T-helper 2 cell treated with Interferon-gamma antibody and Interleukin-4, amounts not matched to agents 5 μg/mL and 100 μg/mL, for 36 hours (primary cell): ENCODE measurements at regions not wholly inside any gene's neighbourhood (a gene's known extent, or its start where the extent isn't known, plus 50 kb on each side); places are given as distances from the start of the nearest gene placed in this dataset.
A peak's percentile ranks its signal among the peaks of the same experiment; 100 is the strongest.
"Not testable (repeated sequence)": the region's sequence is repeated elsewhere in the genome, so short reads cannot be mapped to it uniquely, and the experiment has no call there.

Source experiments
- DNase-seq: peaks from one replicate; pipeline ENCODE4 v3.0.0; 2021; ENCODE audit warnings: low spot score
- H3K27ac Mint-ChIP-seq: one replicate; pipeline ENCODE4 v1.8.0; 2021; ENCODE audit warnings: mild to moderate bottlenecking, mixed read lengths
- H3K27me3 Mint-ChIP-seq: one replicate; pipeline ENCODE4 v1.8.0; 2021; ENCODE audit warnings: low read depth, mixed read lengths
- H3K36me3 Mint-ChIP-seq: one replicate; pipeline ENCODE4 v1.8.0; 2021; ENCODE audit warnings: low read depth, mixed read lengths
- H3K4me1 Mint-ChIP-seq: one replicate; pipeline ENCODE4 v1.8.0; 2021; ENCODE audit warnings: low read depth, mixed read lengths
- H3K4me3 Mint-ChIP-seq: one replicate; pipeline ENCODE4 v1.8.0; 2022; ENCODE audit warnings: mild to moderate bottlenecking, moderate library complexity, mixed read lengths
- H3K9me3 Mint-ChIP-seq: one replicate; pipeline ENCODE4 v1.8.0; 2021; ENCODE audit warnings: mixed read lengths

DNA sequence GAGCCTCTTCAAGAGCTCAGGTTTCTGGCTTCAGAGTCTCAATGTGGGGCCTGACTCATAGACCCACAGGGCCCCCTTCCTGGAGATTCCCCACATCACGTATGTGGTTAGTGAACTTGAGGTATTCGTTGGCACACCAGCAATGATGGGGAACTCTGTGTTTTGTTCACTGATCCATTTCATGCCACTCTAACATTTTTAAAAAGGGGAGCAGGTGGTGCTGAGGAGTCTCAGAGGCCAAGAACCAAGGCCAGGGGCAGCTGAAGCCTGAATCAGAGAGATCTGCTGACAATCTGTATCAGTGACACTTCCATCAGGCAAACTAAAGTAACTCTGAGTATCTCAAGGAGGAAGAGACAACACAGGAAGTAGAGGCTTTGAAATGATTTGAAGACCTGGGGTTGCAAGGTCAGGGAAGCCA, 323.4 kb downstream of the VRK1 start:
- H3K36me3 Mint-ChIP-seq, result no peaks in the 10 kb centered on the region
- H3K27ac Mint-ChIP-seq, result peak overlapping the region; percentile 86
- H3K4me1 Mint-ChIP-seq, result peaks cover 20% of the 10 kb centered on the region
- no peaks in the 10 kb centered on the region for H3K27me3 Mint-ChIP-seq
- DNase-seq, result peak; percentile 67
- H3K4me3 Mint-ChIP-seq, result peak overlapping the region; percentile 47
- no peaks in the 10 kb centered on the region for H3K9me3 Mint-ChIP-seq

DNA sequence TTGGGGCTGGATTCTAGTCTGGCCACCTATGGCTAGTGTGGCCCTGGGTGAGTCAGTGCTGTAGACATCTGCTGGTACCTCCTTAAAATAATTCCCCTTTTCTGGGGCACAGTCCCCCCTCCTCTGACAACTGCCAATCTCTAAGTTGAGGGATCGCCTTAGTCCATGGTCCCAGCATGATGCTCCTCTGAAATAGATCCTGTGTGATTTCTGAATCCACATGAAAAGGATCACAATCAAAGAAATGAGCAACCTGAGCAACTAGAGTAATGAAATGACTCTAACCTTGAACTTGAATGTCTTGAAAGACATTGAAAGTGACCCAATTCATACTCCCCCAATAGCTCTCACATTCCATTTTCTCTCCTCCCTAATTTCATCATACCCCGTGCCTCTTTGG, 332.5 kb downstream of the VRK1 start:
- no peaks in the 10 kb centered on the region for H3K36me3 Mint-ChIP-seq
- no peak overlapping the region for H3K4me3 Mint-ChIP-seq
- H3K27me3 Mint-ChIP-seq, result no peaks in the 10 kb centered on the region
- DNase-seq, result no peak
- H3K4me1 Mint-ChIP-seq, result no peaks in the 10 kb centered on the region
- no peak overlapping the region for H3K27ac Mint-ChIP-seq
- H3K9me3 Mint-ChIP-seq, result peaks cover 5% of the 10 kb centered on the region

DNA sequence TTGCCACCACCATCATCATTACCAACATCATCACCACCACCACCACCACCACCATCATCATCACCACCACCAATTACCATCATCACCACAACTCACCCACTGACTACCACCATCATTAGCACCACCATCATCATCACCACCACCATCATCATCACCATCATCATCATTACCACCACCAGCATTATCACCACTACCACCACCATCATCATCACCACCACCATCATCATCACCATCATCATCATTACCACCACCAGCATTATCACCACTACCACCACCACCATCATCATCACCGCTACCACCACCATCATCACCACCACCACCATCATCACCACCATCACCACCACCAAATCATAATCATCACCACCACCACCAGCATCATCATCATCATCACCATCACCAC, 338.7 kb downstream of the VRK1 start:
- H3K4me3 Mint-ChIP-seq, H3K27me3 Mint-ChIP-seq, DNase-seq, H3K27ac Mint-ChIP-seq, H3K4me1 Mint-ChIP-seq, H3K36me3 Mint-ChIP-seq: not testable (repeated sequence)
- peaks cover 24% of the 10 kb centered on the region for H3K9me3 Mint-ChIP-seq

DNA sequence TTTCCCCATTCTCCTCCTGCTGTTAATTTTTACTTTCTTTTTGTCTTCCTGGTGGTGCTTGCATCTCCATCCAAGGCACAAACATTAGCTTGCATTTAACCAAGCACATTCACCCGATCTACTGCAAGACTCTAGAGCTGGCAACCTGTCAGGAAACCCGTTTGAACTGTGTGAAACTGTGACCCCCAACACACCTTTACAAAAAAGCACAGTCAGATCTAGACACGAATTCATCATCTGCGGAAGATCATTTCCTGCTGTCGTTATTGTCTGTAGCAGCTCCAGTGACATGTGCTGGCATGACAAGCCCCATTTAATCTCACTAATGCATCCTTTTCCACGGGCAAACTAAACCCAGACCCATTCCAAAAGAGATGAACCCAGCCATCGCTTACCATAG, 340.5 kb downstream of the VRK1 start:
- no peak for DNase-seq

DNA sequence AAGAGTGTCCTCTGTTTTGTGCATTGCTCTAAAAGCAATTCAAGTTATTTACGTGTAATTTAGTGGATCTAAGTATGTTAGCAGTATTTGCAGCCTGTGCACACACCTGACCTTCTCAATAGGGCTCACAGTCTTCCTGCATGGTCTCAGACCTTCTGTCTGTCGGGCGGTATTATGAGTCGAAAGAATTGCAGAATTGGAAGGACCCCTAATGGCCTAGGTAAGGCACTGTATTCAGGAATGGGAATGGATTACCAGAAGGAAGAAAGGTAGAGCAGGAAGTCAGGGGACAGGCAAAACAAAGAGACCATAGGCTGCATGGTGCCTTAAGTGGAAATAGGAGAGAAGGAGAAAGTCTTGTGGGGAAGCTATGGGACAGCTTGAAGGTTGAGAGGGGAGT, 341.6 kb downstream of the VRK1 start:
- Mint-ChIP-seq H3K27ac (no peak overlapping the region), H3K27me3 (peaks cover 6% of the 10 kb centered on the region), H3K9me3 (peaks cover 19% of the 10 kb centered on the region), H3K4me3 (no peak overlapping the region), H3K4me1 (peaks cover 6% of the 10 kb centered on the region), H3K36me3 (peaks cover 2% of the 10 kb centered on the region)
- no peak for DNase-seq

More for the DNA sequence above, 340.5 kb downstream of the VRK1 start:
- peaks cover 6% of the 10 kb centered on the region for H3K4me1 Mint-ChIP-seq
- peaks cover 2% of the 10 kb centered on the region for H3K36me3 Mint-ChIP-seq
- H3K27me3 Mint-ChIP-seq, result peaks cover 3% of the 10 kb centered on the region
- peak overlapping the region; percentile 62 for H3K27ac Mint-ChIP-seq
- peaks cover 19% of the 10 kb centered on the region for H3K9me3 Mint-ChIP-seq
- peak overlapping the region; percentile 64 for H3K4me3 Mint-ChIP-seq

DNA sequence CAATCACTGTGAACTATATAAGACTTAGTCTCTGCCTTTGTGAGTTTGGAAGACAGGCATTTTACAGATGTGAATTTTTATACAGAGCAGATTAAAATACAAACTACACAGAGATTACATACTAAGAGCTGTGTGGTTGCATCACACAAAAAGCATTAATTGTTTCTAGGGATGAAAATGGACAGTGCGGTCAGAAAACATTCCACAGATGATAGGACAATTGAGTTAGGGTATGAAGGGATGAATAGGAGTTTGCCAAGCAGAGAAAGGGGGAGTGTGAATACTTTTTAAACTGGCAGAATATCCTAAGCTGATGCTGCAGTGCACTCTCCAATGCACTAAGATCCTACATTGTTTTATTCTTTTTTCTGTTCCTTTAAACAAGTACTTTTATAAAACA, 345.8 kb downstream of the VRK1 start:
- Mint-ChIP-seq H3K36me3 (no peaks in the 10 kb centered on the region), H3K4me3 (no peak overlapping the region), H3K27ac (no peak overlapping the region), H3K27me3 (peaks cover 6% of the 10 kb centered on the region), H3K9me3 (no peaks in the 10 kb centered on the region), H3K4me1 (peaks cover under 1% of the 10 kb centered on the region)
- DNase-seq, result no peak

DNA sequence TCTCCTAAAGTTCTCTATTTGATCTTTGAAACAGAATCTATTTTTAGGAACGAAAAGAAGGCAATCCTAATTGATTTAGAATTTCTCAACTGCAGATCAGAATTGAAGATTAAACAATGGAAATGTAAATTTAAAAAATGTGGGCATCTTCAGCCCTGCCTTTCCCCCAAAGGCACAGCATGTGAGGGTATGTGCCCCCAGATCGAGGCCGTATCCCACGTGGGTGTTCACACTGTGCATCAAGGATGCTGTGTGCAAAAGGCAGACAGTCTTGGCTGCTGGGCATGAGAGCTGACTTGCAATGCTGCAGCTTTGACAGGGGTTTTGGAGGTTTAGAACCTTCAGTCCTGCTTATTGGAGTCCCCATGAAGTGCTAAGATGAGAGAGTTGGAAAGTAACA, 346.3 kb downstream of the VRK1 start:
- no peak overlapping the region for H3K27ac Mint-ChIP-seq
- H3K36me3 Mint-ChIP-seq, result no peaks in the 10 kb centered on the region
- peaks cover 6% of the 10 kb centered on the region for H3K27me3 Mint-ChIP-seq
- H3K4me3 Mint-ChIP-seq, result no peak overlapping the region
- no peaks in the 10 kb centered on the region for H3K9me3 Mint-ChIP-seq
- no peak for DNase-seq
- H3K4me1 Mint-ChIP-seq, result no peaks in the 10 kb centered on the region

DNA sequence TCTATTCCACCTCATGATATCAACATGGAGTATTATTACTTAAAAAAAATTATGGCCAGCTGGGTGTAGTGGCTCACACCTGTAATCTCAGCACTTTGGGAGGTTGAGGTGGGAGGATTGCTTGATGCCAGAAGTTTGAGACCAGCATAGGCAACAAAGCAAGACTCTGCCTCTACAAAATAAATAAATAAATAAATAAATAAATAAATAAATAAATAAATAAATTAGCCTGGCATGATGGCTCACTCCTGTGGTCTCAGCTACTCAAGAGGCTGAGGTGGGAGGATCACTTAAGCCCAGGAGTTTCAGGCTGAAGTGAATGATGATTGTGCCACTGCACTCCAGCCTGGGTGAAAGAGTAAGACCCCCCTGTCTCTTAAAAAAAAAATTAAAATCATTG, 350.8 kb downstream of the VRK1 start:
- not testable (repeated sequence) for H3K4me3 Mint-ChIP-seq, H3K9me3 Mint-ChIP-seq, DNase-seq, H3K36me3 Mint-ChIP-seq, H3K27me3 Mint-ChIP-seq, H3K27ac Mint-ChIP-seq, H3K4me1 Mint-ChIP-seq

DNA sequence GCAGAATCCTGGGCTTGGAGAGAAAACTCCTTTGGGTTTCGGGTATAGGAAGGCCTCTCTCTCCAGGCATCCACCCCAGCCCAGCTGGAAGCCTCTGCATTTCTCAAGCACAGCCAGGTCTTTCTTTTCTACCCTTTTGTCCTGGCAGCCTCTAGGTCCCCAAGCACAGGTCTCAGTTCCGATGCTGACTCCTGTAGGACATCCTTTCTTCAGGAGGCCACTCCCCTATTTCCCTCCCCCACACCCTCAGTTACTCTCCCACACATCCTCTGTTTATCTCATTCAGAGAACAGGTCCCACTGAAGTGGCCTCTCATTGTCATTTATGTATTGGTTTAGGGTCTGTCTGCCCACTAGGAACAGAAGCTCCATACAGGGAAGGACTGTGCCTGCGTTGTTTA, 352.6 kb downstream of the VRK1 start:
- Mint-ChIP-seq H3K27me3 (peaks cover 7% of the 10 kb centered on the region), H3K36me3 (no peaks in the 10 kb centered on the region), H3K27ac (no peak overlapping the region), H3K4me1 (no peaks in the 10 kb centered on the region), H3K9me3 (no peaks in the 10 kb centered on the region), H3K4me3 (no peak overlapping the region)
- DNase-seq, result no peak

DNA sequence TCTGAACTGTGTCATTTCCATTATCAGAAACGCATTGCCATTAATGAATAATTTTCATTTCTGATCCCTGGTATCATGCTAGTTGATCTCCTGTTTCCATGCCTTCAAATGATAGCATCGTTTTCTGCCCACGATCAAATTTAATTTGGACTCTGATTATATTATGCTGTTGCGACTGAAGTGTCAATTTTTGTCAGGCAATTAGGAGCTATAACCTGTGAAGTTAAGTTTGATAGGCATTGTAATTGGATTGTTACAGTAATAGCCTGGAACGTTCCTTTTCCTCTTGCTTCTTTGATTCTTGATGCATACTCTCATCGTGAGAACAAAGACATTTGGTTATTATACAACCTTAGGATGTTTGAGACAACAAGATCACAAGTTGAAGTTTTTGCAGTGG, 356.3 kb downstream of the VRK1 start:
- no peak overlapping the region for H3K27ac Mint-ChIP-seq
- no peaks in the 10 kb centered on the region for H3K36me3 Mint-ChIP-seq
- H3K4me3 Mint-ChIP-seq, result no peak overlapping the region
- no peaks in the 10 kb centered on the region for H3K9me3 Mint-ChIP-seq
- H3K4me1 Mint-ChIP-seq, result no peaks in the 10 kb centered on the region
- H3K27me3 Mint-ChIP-seq, result peaks cover 14% of the 10 kb centered on the region
- no peak for DNase-seq

DNA sequence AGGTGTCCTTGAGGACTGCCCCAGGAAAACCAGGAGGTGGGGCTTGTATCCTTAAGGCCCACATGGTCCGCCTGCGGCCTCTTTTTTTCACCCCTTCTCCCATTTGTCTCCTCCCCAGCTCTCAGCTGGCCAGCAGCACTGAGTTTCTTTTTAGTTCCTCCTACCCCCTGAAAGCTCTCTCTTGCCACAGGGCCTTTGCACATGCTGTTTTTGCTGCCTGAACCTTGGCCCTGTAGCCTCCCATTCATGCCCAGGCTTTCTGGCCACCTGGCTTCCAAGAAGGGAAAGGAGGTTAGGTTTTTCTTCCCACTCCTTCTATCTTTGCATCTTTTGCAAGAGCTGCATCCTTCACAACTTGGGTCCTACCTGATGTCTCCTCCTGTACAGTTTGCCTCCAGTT, 358.1 kb downstream of the VRK1 start:
- no peak for DNase-seq
- no peak overlapping the region for H3K27ac Mint-ChIP-seq
- peaks cover 12% of the 10 kb centered on the region for H3K27me3 Mint-ChIP-seq
- H3K4me1 Mint-ChIP-seq, result no peaks in the 10 kb centered on the region
- no peaks in the 10 kb centered on the region for H3K36me3 Mint-ChIP-seq
- H3K4me3 Mint-ChIP-seq, result no peak overlapping the region
- H3K9me3 Mint-ChIP-seq, result peaks cover 9% of the 10 kb centered on the region

DNA sequence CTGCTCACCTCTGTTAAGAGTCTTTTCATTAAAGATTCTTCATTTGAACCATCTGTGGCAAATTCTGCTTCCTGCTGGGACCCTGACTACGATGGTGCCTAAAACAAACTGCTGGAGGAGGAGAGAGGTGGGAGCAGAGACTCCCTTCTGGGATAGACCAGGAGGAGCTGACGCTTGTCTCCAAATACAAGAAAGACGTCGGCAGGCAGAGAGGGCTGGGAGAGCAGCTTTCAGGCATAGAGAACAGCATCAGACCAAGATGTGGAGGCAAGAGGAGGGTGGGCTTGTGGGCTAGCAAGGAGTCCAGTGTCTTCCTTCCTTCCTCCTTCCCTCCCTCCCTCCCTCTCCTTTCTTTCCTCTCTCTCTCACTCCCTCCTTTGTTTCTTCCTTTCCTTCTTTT, 358.6 kb downstream of the VRK1 start:
- H3K9me3 Mint-ChIP-seq, result peaks cover 9% of the 10 kb centered on the region
- H3K36me3 Mint-ChIP-seq, result no peaks in the 10 kb centered on the region
- H3K4me3 Mint-ChIP-seq, result no peak overlapping the region
- H3K4me1 Mint-ChIP-seq, result no peaks in the 10 kb centered on the region
- peaks cover 12% of the 10 kb centered on the region for H3K27me3 Mint-ChIP-seq
- no peak overlapping the region for H3K27ac Mint-ChIP-seq
- no peak for DNase-seq

DNA sequence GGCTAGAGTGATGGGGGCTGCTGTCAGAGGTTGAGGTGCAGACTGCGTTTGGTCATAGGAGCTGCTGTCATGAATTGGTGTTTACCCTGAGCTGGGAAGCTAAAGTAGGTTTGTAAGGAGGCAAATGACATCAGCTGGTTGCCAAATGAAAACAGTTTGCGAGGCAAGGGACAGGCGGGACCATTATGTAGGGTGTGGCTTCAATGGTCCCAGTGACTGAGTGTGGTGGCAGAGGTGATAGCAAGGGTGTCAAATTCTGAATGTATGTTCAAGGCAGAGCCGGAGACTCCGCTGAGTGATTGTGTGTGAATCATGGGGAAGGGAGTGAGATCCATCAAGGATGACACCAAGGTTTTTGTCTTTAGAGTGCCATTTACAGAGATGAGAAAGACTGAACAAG, 359.5 kb downstream of the VRK1 start:
- Mint-ChIP-seq H3K27me3 (peaks cover 12% of the 10 kb centered on the region), H3K27ac (no peak overlapping the region), H3K9me3 (peaks cover 9% of the 10 kb centered on the region), H3K4me1 (no peaks in the 10 kb centered on the region), H3K36me3 (no peaks in the 10 kb centered on the region), H3K4me3 (no peak overlapping the region)
- DNase-seq, result no peak

DNA sequence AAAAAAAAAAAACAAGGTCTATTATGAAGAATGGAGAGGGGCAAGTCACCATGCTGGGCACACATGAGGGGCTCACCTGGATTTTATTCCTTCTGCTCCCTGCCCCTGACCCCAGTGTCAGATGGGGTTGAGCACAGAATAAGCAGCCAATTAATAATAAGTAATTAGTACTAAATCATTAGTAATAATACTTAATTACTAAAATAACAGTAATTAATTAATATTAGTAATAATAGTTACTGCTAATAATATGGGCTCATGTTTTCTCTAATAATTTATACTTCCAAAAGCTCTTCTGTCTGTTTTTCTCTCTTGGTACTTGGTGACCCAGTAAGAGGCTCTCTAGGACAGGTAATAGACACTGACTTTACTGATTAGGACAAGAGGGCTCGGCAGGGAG, 360.9 kb downstream of the VRK1 start:
- H3K27me3 Mint-ChIP-seq, result peaks cover 12% of the 10 kb centered on the region
- H3K4me3 Mint-ChIP-seq, result no peak overlapping the region
- H3K36me3 Mint-ChIP-seq, result no peaks in the 10 kb centered on the region
- H3K4me1 Mint-ChIP-seq, result no peaks in the 10 kb centered on the region
- DNase-seq, result no peak
- no peak overlapping the region for H3K27ac Mint-ChIP-seq
- peaks cover 9% of the 10 kb centered on the region for H3K9me3 Mint-ChIP-seq

DNA sequence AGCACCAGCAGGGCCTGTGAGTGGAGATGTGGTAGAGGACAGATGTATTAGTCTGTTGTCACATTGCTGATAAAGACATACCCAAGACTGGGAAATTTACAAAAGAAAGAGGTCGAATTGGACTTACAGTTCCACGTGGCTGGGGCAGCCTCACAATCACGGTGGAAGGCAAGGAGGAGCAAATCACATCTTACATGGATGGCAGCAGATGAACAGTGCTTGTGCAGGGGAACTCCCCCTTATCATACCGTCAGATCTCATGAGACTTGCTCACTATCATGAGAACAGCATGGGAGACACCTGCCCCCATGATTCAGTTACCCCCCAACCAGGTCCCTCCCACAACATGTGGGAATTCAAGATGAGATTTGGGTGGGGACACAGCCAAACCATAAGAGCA, 361.9 kb downstream of the VRK1 start:
- Mint-ChIP-seq H3K27ac (no peak overlapping the region), H3K27me3 (peaks cover 12% of the 10 kb centered on the region), H3K9me3 (peaks cover 9% of the 10 kb centered on the region), H3K36me3 (no peaks in the 10 kb centered on the region), H3K4me3 (no peak overlapping the region), H3K4me1 (no peaks in the 10 kb centered on the region)
- no peak for DNase-seq
